Thymus (tissue), 11 donors: ENCODE measurements at regions not wholly inside any gene's neighbourhood (a gene's known extent, or its start where the extent isn't known, plus 50 kb on each side); places are given as distances from the start of the nearest gene placed in this dataset.
"Not testable (repeated sequence)": the region's sequence is repeated elsewhere in the genome, so short reads cannot be mapped to it uniquely, and the experiment has no call there.

ENCODE experiments used
- DNase-seq, 9 donors: peaks; one replicate each; pipeline ENCODE4 v3.0.0-alpha.2; 2013; ENCODE audit warnings: low spot score in 9 of 9, low read depth in 6 of 9, missing footprints in 1 of 9
- H3K27ac ChIP-seq, 2 donors: one replicate each; pipeline ENCODE4 v1.5.1; 2013; ENCODE audit warnings: control low read depth in 1 of 2, low read depth in 1 of 2, low read length in 1 of 2, mild to moderate bottlenecking in 1 of 2, moderate library complexity in 1 of 2
- H3K27me3 ChIP-seq, 2 donors: one replicate each; pipeline ENCODE4 v1.5.1; 2013; ENCODE audit warnings: low read length in 1 of 2; ENCODE audit not compliant: control insufficient read depth in 2 of 2, insufficient read depth in 1 of 2
- H3K36me3 ChIP-seq, 2 donors: one replicate each; pipeline ENCODE4 v1.5.1; 2013; ENCODE audit warnings: low read length in 1 of 2, mild to moderate bottlenecking in 1 of 2, moderate library complexity in 1 of 2; ENCODE audit not compliant: control insufficient read depth in 2 of 2, insufficient read depth in 2 of 2
- H3K4me1 ChIP-seq, 2 donors: one replicate each; pipeline ENCODE4 v1.5.1; 2013; ENCODE audit warnings: low read length in 2 of 2; ENCODE audit not compliant: control insufficient read depth in 2 of 2, insufficient read depth in 2 of 2
- H3K4me3 ChIP-seq, 2 donors: one replicate each; pipeline ENCODE4 v1.5.1; 2013; ENCODE audit warnings: low read length in 2 of 2, control low read depth in 1 of 2, mild to moderate bottlenecking in 1 of 2
- H3K9me3 ChIP-seq, 2 donors: one replicate each; pipeline ENCODE4 v1.5.1; 2013; ENCODE audit warnings: low read length in 1 of 2, mild to moderate bottlenecking in 1 of 2; ENCODE audit not compliant: control insufficient read depth in 2 of 2, insufficient read depth in 1 of 2
- WGBS: extraction: QIAGEN DNeasy Blood & Tissue Kit; methylation state at CpG from one replicate; pipeline ENCODE4 v1.1.7; 2013; 5-methylcytosine and 5-hydroxymethylcytosine counted together
- donor health status: healthy.

- DNase-seq: no peak
- Histone ChIP-seq H3K27me3 (no peaks in the 10 kb centered on the region), H3K9me3 (no peaks in the 10 kb centered on the region), H3K4me3 (no peak overlapping the region), H3K4me1 (no peaks in the 10 kb centered on the region), H3K27ac (no peak overlapping the region), H3K36me3 (no peaks in the 10 kb centered on the region)
- 87% methylated on average over 2 of the region's 2 CpGs for WGBS
These were observed 135.1 kb upstream of the CAV2 start for GRCh38 chr7:116364469-116364868.

GRCh38 chr7:116365797-116366196 lies 133.7 kb upstream of the CAV2 start:
- Histone ChIP-seq H3K4me1 (no peaks in the 10 kb centered on the region), H3K27ac (no peak overlapping the region), H3K9me3 (no peaks in the 10 kb centered on the region), H3K27me3 (no peaks in the 10 kb centered on the region), H3K36me3 (no peaks in the 10 kb centered on the region), H3K4me3 (no peak overlapping the region)
- 89% methylated on average over 5 of the region's 5 CpGs for WGBS
- no peak for DNase-seq

GRCh38 chr7:116367171-116367813 lies 132.2 kb upstream of the CAV2 start:
- Histone ChIP-seq H3K27ac (no peak overlapping the region), H3K9me3 (no peaks in the 10 kb centered on the region), H3K36me3 (no peaks in the 10 kb centered on the region), H3K27me3 (no peaks in the 10 kb centered on the region), H3K4me1 (no peaks in the 10 kb centered on the region), H3K4me3 (no peak overlapping the region)
- DNase-seq: no peak
- 95% methylated on average over 4 of the region's 4 CpGs for WGBS

- Histone ChIP-seq H3K9me3 (no peaks in the 10 kb centered on the region), H3K4me3 (no peak overlapping the region), H3K27me3 (no peaks in the 10 kb centered on the region), H3K27ac (no peak overlapping the region), H3K4me1 (no peaks in the 10 kb centered on the region), H3K36me3 (no peaks in the 10 kb centered on the region)
- 92% methylated on average over 2 of the region's 2 CpGs for WGBS
- DNase-seq: no peak
These were observed 130.6 kb upstream of the CAV2 start for GRCh38 chr7:116368965-116369364.

- H3K4me3 ChIP-seq, DNase-seq, H3K27ac ChIP-seq, H3K36me3 ChIP-seq, H3K4me1 ChIP-seq, H3K9me3 ChIP-seq, H3K27me3 ChIP-seq: not testable (repeated sequence)
- 97% methylated on average over 7 of the region's 7 CpGs for WGBS
These were observed 128.0 kb upstream of the CAV2 start for GRCh38 chr7:116371536-116371935.

- H3K4me1 ChIP-seq, H3K36me3 ChIP-seq, H3K9me3 ChIP-seq, H3K27me3 ChIP-seq, H3K4me3 ChIP-seq, H3K27ac ChIP-seq, DNase-seq: not testable (repeated sequence)
- WGBS: 87% methylated on average over 1 of the region's 3 CpGs
These were observed 126.3 kb upstream of the CAV2 start for GRCh38 chr7:116373229-116373628.

- no peaks in the 10 kb centered on the region for H3K36me3 ChIP-seq
- WGBS: 100% methylated on average over 2 of the region's 2 CpGs
These were observed 121.8 kb upstream of the CAV2 start for GRCh38 chr7:116377721-116378120.

GRCh38 chr7:116380025-116380424 lies 119.5 kb upstream of the CAV2 start:
- Histone ChIP-seq H3K4me3 (no peak overlapping the region), H3K9me3 (no peaks in the 10 kb centered on the region), H3K27me3 (no peaks in the 10 kb centered on the region), H3K4me1 (no peaks in the 10 kb centered on the region), H3K27ac (no peak overlapping the region), H3K36me3 (no peaks in the 10 kb centered on the region)
- 97% methylated on average over 1 of the region's 1 CpG for WGBS
- no peak for DNase-seq

More at GRCh38 chr7:116377721-116378120, 121.8 kb upstream of the CAV2 start:
- DNase-seq: no peak
- H3K4me1 ChIP-seq: no peaks in the 10 kb centered on the region
- H3K27ac ChIP-seq: no peak overlapping the region
- no peak overlapping the region for H3K4me3 ChIP-seq
- H3K27me3 ChIP-seq: no peaks in the 10 kb centered on the region
- no peaks in the 10 kb centered on the region for H3K9me3 ChIP-seq

GRCh38 chr7:116382375-116382774 lies 117.2 kb upstream of the CAV2 start:
- H3K27ac ChIP-seq: no peak overlapping the region
- DNase-seq: no peak
- H3K27me3 ChIP-seq: no peaks in the 10 kb centered on the region
- no peaks in the 10 kb centered on the region for H3K4me1 ChIP-seq
- H3K9me3 ChIP-seq: no peaks in the 10 kb centered on the region
- H3K4me3 ChIP-seq: no peak overlapping the region
- H3K36me3 ChIP-seq: no peaks in the 10 kb centered on the region
- WGBS: 90% methylated on average over 1 of the region's 1 CpG
